IPS-18c (cell line): ENCODE measurements at regions not wholly inside any gene's neighbourhood (a gene's known extent, or its start where the extent isn't known, plus 50 kb on each side); places are given as distances from the start of the nearest gene placed in this dataset.
"Not testable (repeated sequence)": the region's sequence is repeated elsewhere in the genome, so short reads cannot be mapped to it uniquely, and the experiment has no call there.

Experiments used
- H3K4me3 ChIP-seq: 2 replicates; pipeline ENCODE4 v1.7.0; 2013; ENCODE audit warnings: low read depth, mild to moderate bottlenecking, low read length, moderate library complexity; ENCODE audit not compliant: insufficient read depth
- H3K9me3 ChIP-seq: one replicate; pipeline ENCODE4 v1.6.1; 2013; ENCODE audit warnings: mild to moderate bottlenecking, low read length, moderate library complexity; ENCODE audit not compliant: control insufficient read depth, insufficient read depth

DNA sequence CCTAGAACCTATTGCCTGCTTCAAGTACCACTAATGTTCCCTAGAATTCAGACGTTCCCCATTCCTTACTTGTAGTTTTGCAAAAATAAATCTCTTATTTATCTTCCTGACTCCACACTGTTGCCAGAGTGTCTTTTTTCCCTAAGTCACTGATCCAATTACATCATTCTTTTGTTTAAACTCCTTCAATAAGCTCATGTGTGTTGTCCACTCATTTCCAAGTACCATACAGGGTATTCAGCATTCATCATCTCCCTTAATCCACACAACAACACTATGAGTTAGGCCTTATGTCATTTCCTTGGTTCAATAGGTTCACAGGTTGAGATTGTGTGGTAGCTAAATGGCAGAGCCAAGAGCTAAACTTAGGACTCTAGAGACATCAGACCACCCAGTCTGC is 119.9 kb upstream of the RHOBTB1 start:
- Histone ChIP-seq H3K4me3 (no peak overlapping the region), H3K9me3 (no peaks in the 10 kb centered on the region)

- Histone ChIP-seq H3K9me3 (no peaks in the 10 kb centered on the region), H3K4me3 (no peak overlapping the region)
Measured at GRCh38 chr10:61063034-61063433, 119.0 kb upstream of the RHOBTB1 start.

GRCh38 chr10:61061923-61062504 is 118.0 kb upstream of the RHOBTB1 start:
- H3K4me3 ChIP-seq, result no peak overlapping the region
- no peaks in the 10 kb centered on the region for H3K9me3 ChIP-seq

DNA sequence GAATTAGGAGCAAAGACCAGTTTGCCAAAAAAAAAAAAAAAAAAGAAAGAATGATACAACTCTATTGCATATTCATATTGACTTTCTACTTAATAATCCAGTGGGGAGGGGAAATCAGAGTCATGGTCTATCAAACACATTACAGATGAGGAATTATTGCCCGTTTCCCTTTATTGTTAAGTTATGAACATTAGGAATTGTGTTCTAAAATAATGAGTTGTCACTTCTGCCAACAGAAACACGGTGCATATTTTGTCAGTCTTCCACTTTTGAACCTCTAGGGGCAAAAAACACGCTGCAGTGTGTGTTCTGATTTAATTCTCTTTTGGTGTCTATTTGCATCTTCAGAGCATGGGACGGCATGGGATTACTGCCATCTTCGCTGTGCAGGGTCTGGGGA is 115.7 kb upstream of the RHOBTB1 start:
- no peaks in the 10 kb centered on the region for H3K9me3 ChIP-seq

GRCh38 chr10:61052469-61053205 is 108.7 kb upstream of the RHOBTB1 start:
- Histone ChIP-seq H3K9me3 (no peaks in the 10 kb centered on the region), H3K4me3 (no peak overlapping the region)

More for the DNA sequence above, 115.7 kb upstream of the RHOBTB1 start:
- no peak overlapping the region for H3K4me3 ChIP-seq

DNA sequence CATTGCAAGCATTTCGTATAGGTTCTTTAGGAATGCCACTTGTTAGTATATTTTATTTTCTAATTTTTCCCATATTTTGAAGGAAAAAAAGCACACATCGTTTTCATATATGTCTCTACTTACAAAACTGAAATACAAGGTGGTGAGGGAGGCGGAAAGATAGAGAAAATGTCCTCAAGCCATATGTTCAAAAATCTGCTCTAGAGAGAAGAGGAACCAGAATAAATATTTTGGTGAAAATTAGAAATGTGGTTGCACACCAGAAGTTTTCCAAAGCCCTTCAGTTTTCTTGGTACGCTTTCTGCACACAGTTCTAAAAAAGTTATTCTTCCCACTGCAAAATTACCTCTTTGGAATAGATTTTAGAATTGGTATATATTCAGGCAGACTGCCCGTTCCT is 107.4 kb upstream of the RHOBTB1 start:
- no peak overlapping the region for H3K4me3 ChIP-seq
- no peaks in the 10 kb centered on the region for H3K9me3 ChIP-seq

- Histone ChIP-seq H3K9me3 (no peaks in the 10 kb centered on the region), H3K4me3 (no peak overlapping the region)
Measured at GRCh38 chr10:61050120-61050745, 106.2 kb upstream of the RHOBTB1 start.

DNA sequence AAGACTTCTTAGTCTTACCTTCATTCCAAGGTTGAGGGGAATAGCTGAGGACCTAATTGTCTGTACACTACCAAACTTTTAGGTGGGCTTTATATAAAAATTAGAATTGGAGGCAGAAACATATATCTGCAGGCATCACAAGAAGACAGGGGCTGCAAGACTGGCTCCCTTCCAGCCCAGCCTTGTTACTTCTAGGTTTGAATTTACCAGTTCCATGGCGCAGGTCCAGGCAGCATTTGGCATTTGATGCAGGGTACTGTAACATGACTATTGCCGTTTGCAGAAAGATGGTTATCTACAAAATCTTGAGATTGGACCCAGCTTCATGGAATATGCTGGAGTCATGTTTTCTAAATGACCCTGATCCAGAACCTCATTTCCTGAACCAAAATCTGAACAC is 105.4 kb upstream of the RHOBTB1 start:
- no peaks in the 10 kb centered on the region for H3K9me3 ChIP-seq

DNA sequence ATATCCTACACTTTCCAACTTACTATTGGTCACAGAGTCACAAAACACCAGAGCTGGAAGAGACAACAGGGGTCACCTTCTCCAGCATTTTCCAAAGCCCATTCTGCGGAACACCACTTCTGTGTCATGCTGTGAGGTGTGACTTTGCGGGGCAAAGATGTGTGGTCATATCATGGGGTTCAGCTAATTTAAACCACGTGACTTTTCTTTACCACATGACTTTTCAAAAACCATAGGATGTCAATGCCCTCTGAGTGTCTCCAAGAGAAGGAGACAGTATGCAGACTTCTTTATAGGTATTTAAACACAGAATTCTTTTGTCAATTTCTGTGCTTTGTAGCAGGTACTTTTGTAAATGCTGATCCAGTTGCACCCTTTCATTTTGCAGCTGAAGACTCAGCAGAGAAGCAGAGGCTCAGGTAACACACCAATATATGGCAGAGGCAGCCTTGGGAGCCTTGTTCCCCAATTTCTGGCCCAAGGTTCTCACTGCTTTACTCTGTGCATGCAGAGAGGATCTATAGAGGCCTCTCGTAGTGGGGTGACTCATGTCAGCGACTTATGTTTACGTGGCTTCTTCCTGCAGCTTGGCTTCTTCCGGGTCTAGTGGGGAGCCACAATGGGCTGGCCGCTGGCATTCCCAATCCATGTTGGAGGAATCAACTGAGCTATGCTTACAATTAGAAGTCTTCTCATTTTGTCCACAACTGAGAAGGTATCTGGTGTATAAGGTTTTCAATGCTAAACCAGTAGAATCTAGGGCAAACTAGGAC is 104.0 kb upstream of the RHOBTB1 start:
- Histone ChIP-seq H3K4me3 (no peak overlapping the region), H3K9me3 (no peaks in the 10 kb centered on the region)

More for the DNA sequence above, 105.4 kb upstream of the RHOBTB1 start:
- no peak overlapping the region for H3K4me3 ChIP-seq

- H3K4me3 ChIP-seq, result no peak overlapping the region
- no peaks in the 10 kb centered on the region for H3K9me3 ChIP-seq
Measured at GRCh38 chr10:61047081-61047480, 103.1 kb upstream of the RHOBTB1 start.

GRCh38 chr10:61045480-61045879 is 101.5 kb upstream of the RHOBTB1 start:
- not testable (repeated sequence) for H3K4me3 ChIP-seq, H3K9me3 ChIP-seq

DNA sequence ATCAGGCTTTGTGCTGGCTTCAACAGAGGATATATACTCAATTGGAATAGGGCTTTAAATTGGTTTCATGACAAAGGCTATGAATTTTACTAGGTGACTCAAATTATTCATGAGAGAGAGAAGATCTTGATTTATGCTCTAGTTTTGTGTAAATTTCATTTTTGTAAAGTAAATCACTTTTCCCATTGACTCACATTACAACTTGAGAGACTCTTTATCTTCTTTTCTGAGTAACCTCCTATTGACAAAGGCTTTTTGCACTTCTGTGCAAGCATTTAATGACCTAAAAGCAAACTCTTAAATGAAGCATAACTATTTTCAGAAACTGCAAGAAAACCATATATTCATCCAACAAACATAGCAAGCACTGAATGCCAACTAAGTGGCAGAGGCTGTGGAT is 98.5 kb upstream of the RHOBTB1 start:
- no peaks in the 10 kb centered on the region for H3K9me3 ChIP-seq
- no peak overlapping the region for H3K4me3 ChIP-seq

DNA sequence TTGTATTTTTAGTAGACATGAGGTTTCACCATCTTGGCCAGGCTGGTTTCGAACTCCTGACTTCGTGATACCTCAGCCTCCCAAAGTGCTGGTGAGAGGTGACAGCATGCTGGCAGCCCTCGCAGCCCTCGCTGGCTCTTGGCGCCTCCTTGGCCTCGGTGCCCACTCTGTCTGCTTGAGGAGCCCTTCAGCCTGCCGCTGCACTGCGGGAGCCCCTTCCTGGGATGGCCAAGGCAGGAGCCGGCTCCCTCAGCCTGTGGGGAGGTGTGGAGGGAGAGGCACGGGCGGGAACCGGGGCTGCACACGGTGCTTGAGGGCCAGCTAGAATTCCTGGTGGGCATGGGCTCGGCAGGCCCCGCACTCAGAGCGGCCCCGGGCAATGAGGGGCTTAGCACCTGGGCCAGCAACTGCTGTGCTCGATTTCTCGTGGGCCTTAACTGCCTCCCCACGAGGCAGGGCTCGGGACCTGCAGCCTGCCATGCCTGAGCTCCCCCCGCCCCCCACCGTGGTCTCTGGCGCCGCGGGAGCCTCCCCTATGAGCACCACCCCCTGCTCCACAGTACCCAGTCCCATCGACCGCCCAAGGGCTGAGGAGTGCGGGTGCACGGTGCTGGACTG is 96.5 kb upstream of the RHOBTB1 start:
- Histone ChIP-seq H3K4me3 (no peak overlapping the region; the same call in 1 of the 2 replicates), H3K9me3 (no peaks in the 10 kb centered on the region)

- Histone ChIP-seq H3K9me3 (no peaks in the 10 kb centered on the region), H3K4me3 (no peak overlapping the region)
Measured at GRCh38 chr10:61039868-61040267, 95.9 kb upstream of the RHOBTB1 start.

DNA sequence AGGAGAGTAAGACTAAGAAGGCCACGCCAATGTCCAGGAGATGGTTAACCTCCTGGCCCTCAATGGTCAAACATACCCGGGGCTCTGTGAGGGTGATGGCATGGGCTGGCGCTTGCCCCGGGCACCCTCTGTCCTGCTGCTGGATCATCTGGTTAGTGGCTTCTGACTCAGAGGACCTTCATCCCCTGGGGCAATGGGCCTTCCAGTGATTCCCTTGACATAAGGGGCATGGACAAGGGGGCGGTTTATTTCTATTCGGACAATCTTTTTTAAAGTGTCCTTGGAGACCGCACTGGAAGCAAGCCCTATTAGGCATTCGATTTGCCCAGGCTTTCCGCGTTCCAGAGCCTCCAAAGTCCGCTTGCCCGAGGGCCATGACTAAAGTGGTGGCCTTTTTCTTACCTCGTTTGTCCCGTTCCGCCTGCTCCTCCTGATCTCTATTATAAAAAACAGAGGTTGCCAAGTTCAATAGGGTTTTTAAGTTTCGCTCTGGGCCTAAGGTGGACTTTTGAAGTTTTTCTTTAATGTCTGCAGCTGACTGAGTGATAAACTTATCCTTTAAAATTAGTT is 93.4 kb upstream of the RHOBTB1 start:
- not testable (repeated sequence) for H3K9me3 ChIP-seq, H3K4me3 ChIP-seq

DNA sequence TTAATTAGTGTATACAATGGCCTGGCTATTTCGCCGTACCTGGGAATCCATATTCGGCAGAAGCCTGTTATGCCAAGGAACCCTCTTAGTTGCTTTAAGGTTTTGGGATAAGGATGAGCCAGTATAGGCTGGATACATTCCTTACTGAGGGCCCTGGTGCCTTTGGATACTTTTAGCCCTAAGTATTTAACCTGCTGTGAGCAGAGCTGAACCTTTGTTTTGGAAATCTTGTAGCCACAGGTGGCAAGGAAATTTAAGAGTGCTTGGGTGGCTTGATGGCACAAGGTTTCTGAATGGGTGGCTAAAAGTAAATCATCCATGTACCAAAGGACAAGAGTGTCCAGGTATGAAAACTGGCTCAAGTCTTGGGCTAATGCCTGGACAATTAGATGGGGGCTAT is 92.2 kb upstream of the RHOBTB1 start:
- H3K9me3 ChIP-seq, H3K4me3 ChIP-seq: not testable (repeated sequence)

DNA sequence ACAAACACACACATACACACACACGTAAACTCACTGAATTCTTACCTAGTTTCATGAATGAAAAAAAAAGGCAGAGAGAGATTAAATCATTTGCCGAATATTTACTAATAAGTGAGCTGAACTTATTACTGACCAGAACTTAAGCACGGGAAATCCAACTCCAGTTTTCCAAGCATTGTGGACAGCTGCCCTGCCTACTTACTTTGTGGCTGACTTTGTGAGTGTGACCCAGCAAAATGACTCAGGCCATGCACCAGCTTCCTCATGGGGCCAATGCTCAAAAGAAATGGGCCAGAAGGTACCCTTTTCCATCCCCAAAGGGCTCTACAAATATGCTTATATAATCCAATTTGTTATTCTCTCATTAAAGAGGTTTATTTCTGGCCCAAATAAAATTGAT is 87.4 kb upstream of the RHOBTB1 start:
- Histone ChIP-seq H3K4me3 (no peak overlapping the region), H3K9me3 (no peaks in the 10 kb centered on the region)
